OCI-LY3 (cell line): ENCODE measurements at regions not wholly inside any gene's neighbourhood (a gene's known extent, or its start where the extent isn't known, plus 50 kb on each side); places are given as distances from the start of the nearest gene placed in this dataset.

ENCODE experiments used
- CTCF ChIP-seq: fragments of 200-600, 300-600 bp; sonication (generic); IDR thresholded peaks from 2 replicates; pipeline ENCODE4 v1.5.1; 2014; ENCODE audit warnings: antibody characterized with exemption, low read length, low read depth
- EZH2phosphoT487 ChIP-seq: fragments of 200-600 bp; shearing (Covaris generic); IDR thresholded peaks from 2 replicates; pipeline ENCODE4 v1.6.1; 2018; ENCODE audit warnings: antibody characterized with exemption, mixed run types, low read depth

GRCh38 chr2:160680294-160680693 lies 186.7 kb upstream of the RBMS1 start:
- no peak for TF ChIP-seq CTCF
- TF ChIP-seq EZH2phosphoT487, result no peak
